Right ventricle myocardium superior (tissue), 1 donor: ENCODE measurements at regions not wholly inside any gene's neighbourhood (a gene's known extent, or its start where the extent isn't known, plus 50 kb on each side); places are given as distances from the start of the nearest gene placed in this dataset.

Experiments
- ATAC-seq: fragments of 200-7000 bp; cut with Tn5 transposase; one replicate; pipeline ENCODE4 v1.9.1; 2020; ENCODE audit warnings: mild to moderate bottlenecking; ENCODE audit not compliant: poor library complexity
- DNase-seq: peaks from one replicate; pipeline ENCODE4 v3.0.0-alpha.2; 2020
- intact Hi-C: fragments of 100-400 bp; cut with DNase I; formaldehyde crosslinking; loops from one replicate; pipeline ENCODE4 v1.11.2; 2022
- donor health status: DM: no; HTN: yes; CAD: no; lungs with severe emphysema.

DNA sequence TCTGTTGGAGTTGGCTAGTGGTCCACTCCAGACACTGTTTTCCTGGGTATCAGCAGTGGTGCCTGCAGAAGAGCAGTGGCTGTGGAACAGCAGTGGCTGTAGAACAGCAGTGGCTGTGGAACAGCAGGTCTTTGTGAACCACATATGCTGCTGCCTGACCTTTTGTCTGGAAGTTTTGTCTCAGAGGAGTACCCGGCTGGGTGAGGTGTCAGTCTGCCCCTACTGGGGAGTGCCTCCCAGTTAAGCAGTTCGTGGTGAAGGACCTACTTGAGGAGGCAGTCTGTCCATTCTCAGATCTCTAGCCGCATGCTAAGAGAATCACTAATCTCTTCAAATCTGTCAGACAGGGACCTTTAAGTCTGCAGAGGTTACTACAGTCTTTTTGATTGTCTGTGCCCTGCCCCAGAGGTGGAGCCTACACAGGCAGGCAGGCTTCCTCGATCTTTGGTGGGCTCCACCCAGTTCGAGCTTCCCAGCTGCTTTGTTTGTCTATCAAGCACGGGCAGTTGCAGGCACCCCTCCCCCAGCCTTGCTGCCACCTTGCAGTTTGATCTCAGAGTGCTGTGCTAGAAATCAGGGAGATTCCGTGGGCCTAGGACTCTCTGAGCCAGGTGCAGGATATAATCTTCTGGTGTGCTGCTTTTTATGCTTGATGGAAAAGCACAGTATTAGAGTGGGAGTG, 89.1 kb upstream of the TRIM48 start:
- DNase-seq: peak; percentile 9
- no peak for ATAC-seq
- intact Hi-C loops: no loop called here
